ENCODE measurements at regions not wholly inside any gene's neighbourhood (a gene's known extent, or its start where the extent isn't known, plus 50 kb on each side); places are given as distances from the start of the nearest gene placed in this dataset.

DNA sequence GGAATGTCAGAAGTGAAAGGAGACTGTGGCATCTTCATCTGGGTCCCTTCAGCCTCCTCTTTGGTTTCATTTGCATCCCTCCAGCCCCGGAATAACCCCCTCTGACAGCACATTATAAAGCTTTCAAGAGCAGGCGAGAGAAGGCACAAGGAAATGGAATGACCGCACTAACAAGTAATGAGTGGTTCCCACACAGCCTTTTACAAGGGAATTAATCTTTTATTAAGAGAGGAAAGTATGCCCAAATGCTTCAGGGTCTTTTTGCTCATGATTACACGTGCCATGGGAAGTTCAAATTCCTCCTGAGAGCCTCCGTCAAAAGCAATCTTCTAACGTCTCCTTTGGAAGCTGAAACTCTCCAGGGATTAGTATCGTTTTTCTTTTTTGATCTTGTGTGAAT, 347.0 kb downstream of the BTBD3 start:
- TF ChIP-seq, protein P1, sequence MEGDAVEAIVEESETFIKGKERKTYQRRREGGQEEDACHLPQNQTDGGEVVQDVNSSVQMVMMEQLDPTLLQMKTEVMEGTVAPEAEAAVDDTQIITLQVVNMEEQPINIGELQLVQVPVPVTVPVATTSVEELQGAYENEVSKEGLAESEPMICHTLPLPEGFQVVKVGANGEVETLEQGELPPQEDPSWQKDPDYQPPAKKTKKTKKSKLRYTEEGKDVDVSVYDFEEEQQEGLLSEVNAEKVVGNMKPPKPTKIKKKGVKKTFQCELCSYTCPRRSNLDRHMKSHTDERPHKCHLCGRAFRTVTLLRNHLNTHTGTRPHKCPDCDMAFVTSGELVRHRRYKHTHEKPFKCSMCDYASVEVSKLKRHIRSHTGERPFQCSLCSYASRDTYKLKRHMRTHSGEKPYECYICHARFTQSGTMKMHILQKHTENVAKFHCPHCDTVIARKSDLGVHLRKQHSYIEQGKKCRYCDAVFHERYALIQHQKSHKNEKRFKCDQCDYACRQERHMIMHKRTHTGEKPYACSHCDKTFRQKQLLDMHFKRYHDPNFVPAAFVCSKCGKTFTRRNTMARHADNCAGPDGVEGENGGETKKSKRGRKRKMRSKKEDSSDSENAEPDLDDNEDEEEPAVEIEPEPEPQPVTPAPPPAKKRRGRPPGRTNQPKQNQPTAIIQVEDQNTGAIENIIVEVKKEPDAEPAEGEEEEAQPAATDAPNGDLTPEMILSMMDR (IDR thresholded peaks at IDR 0.05) = no peak
- no peak for TF ChIP-seq EP300 (IDR thresholded peaks at IDR 0.05)
- no peak for TF ChIP-seq POLR2AphosphoS5 (IDR thresholded peaks at IDR 0.05)

Measured in upper lobe of left lung (tissue), 4 donors.